AG04449 (cell line): ENCODE measurements at regions not wholly inside any gene's neighbourhood (a gene's known extent, or its start where the extent isn't known, plus 50 kb on each side); places are given as distances from the start of the nearest gene placed in this dataset.

Experiments
- CTCF ChIA-PET: fragments of 350-600 bp; formaldehyde crosslinking; extraction: SDS; loops from one replicate; lab custom pipeline; 2021; ENCODE audit warnings: antibody characterized with exemption; lab: Yijun Ruan, JAX
- POLR2A ChIA-PET: fragments of 400-600, 350-600 bp; formaldehyde crosslinking; extraction: SDS; loops from one replicate; lab custom pipeline; 2020; ENCODE audit warnings: antibody characterized with exemption, inconsistent platforms; lab: Yijun Ruan, JAX
- DNase-seq: peaks from one replicate; pipeline ENCODE4 v3.0.0-alpha.2; 2010; ENCODE audit warnings: low read depth, low spot score
- H3K4me3 ChIP-seq: 2 replicates; pipeline ENCODE4 v1.5.1; 2011; ENCODE audit warnings: low read depth, mild to moderate bottlenecking, control low read depth, low read length
- TF ChIP-seq, protein P1 (sequence below): IDR thresholded peaks from one replicate; pipeline ENCODE4 v1.5.1; 2011; ENCODE audit warnings: mild to moderate bottlenecking, moderate library complexity, low read length, control low read depth, inconsistent platforms; ENCODE audit not compliant: insufficient read depth; ENCODE audit errors: missing control alignments

DNA sequence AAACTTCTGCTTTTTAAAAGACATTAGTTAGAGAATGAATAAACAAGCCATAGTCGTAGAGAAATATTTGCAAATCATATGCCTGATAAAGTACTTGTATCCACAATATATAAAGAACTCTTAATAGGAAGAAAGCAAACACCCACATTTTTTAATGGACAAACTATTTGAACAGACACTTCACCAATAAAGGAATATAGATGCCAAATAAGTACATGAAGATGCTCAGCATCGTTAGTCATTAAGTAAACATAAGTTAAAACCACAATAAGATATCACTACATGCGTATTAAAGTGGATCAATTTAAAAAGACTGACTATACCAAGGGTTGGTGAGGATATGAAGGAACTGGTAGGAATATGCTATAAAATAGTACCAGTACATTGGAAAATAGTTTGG lies 142.3 kb upstream of the ZC3H11B start:
- no peak for DNase-seq
- TF ChIP-seq, protein P1, sequence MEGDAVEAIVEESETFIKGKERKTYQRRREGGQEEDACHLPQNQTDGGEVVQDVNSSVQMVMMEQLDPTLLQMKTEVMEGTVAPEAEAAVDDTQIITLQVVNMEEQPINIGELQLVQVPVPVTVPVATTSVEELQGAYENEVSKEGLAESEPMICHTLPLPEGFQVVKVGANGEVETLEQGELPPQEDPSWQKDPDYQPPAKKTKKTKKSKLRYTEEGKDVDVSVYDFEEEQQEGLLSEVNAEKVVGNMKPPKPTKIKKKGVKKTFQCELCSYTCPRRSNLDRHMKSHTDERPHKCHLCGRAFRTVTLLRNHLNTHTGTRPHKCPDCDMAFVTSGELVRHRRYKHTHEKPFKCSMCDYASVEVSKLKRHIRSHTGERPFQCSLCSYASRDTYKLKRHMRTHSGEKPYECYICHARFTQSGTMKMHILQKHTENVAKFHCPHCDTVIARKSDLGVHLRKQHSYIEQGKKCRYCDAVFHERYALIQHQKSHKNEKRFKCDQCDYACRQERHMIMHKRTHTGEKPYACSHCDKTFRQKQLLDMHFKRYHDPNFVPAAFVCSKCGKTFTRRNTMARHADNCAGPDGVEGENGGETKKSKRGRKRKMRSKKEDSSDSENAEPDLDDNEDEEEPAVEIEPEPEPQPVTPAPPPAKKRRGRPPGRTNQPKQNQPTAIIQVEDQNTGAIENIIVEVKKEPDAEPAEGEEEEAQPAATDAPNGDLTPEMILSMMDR, result no peak
- POLR2A ChIA-PET, result no interaction called here
- no peak overlapping the region for H3K4me3 ChIP-seq
- CTCF ChIA-PET, result no interaction called here

DNA sequence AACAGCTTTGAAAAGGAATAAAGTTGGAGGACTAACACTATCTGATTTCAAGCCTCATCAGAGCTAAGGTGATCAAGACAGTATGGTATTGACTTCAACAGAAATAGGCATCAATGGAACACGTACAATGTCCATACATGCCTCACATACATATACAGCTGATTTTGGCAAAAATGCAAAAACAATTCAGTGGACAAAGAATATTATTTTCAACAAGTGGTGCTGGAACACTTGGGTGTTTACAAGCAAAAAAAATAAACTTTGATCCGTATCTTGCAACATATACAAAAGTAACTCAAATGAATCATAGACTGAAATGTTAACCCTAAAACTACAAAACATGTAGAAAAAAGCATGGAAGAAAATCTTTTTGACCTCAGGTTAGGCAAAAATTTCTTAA lies 141.9 kb upstream of the ZC3H11B start:
- POLR2A ChIA-PET, result no interaction called here
- CTCF ChIA-PET, result no interaction called here
- no peak for DNase-seq
- TF ChIP-seq, protein P1, result no peak
- H3K4me3 ChIP-seq, result no peak overlapping the region

DNA sequence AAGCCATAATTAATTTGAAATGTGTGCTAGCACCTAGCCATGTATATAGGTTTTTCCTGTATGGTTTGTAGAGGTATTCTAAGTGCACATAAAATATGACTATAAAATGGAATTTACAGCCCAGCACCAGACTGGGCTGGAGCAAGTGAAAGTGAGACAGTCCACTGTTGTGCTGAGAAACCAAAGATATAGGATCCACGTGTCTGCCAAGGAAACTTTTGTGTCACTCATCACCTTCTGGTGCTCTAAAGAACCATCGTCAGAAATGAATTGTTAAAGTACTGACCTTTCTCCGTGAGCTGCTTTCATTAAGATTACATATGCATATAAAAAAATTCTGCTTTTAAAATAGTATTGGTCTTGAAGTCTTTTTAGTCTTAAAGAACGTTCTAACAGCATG lies 141.0 kb upstream of the ZC3H11B start:
- POLR2A ChIA-PET, result no interaction called here
- DNase-seq, result no peak
- H3K4me3 ChIP-seq, result no peak overlapping the region
- TF ChIP-seq, protein P1, result no peak
- CTCF ChIA-PET, result no interaction called here

DNA sequence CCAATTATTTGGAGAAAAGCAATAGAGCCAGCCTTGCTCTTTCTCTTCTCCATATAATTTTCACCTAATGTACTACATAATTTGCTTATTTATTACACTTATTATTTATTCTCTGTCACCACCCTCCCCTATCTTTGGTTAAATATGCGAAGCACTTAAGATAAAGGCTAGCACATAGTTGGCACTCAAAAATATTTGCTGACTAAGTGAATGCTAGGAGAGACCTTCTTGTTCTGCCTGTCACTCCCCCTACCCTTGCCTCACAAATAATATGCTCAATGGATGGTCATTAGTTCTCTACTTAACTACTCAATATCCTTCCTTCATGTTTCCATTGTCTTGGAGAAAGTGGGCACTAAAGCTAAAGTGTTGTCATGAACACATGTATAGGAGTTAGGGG lies 139.7 kb upstream of the ZC3H11B start:
- no peak for DNase-seq
- no peak overlapping the region for H3K4me3 ChIP-seq
- TF ChIP-seq, protein P1, result no peak
- CTCF ChIA-PET, result no interaction called here
- POLR2A ChIA-PET, result no interaction called here

DNA sequence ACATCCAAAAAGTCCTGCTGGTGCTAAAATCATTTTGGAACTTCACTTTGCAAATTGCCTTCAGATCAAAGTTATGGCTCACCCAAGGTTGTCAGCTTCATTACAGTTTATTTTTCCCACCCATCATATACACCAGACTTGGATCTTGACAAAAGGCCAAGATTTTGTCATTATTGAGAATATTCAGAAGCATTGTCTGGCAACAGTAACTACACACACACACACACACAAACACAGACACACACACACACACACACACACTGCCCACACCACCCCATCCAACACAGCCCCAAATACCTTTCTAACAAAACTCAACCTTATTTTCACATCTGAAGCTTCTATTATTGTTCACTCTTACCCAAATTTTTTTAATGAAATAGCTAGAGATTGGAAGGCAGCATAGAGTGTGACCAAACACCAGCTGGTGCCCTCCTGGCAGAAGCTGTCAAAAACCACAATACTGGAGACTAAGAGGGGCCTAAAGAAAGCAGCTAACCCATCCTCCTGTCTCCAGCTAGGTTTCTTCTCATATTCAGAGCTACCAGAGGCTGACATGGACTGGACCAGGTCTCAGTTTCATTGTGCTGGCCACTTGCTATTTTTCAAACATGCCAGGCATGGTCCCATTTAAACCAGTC lies 139.1 kb upstream of the ZC3H11B start:
- TF ChIP-seq, protein P1, result no peak
- POLR2A ChIA-PET, result no interaction called here
- no peak overlapping the region for H3K4me3 ChIP-seq
- DNase-seq, result no peak
- CTCF ChIA-PET, result no interaction called here

DNA sequence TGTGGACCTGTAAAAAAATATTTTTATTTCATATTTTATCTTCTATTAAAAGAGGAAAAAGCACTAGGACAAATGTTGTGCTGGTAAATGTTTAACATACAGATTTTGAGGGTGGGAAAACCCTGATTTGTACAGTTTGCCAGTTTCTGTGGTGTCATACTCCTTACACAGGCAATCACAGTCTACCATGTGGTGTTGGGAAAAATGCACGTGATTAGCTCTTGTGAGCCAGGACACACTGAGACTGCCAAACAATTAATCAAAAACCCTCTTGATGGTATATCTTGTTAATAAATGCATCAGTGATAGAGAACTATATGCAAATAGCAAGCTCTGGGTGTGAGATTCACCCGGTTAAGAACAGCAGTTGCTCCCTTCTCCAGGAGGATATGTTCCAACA lies 136.5 kb upstream of the ZC3H11B start:
- CTCF ChIA-PET, result no interaction called here
- DNase-seq, result no peak
- POLR2A ChIA-PET, result no interaction called here
- no peak overlapping the region for H3K4me3 ChIP-seq
- TF ChIP-seq, protein P1, result no peak
